ENCODE measurements at regions not wholly inside any gene's neighbourhood (a gene's known extent, or its start where the extent isn't known, plus 50 kb on each side); places are given as distances from the start of the nearest gene placed in this dataset.

GRCh38 chr13:61751039-61751438 lies 335.4 kb upstream of the PCDH20 start:
- no peaks in the 10 kb centered on the region for H3K4me1 ChIP-seq (ENCODE audit: low read depth)
- intact Hi-C loops (cut with DNase I, micrococcal nuclease) = no loop called here
- TF ChIP-seq, protein P1, sequence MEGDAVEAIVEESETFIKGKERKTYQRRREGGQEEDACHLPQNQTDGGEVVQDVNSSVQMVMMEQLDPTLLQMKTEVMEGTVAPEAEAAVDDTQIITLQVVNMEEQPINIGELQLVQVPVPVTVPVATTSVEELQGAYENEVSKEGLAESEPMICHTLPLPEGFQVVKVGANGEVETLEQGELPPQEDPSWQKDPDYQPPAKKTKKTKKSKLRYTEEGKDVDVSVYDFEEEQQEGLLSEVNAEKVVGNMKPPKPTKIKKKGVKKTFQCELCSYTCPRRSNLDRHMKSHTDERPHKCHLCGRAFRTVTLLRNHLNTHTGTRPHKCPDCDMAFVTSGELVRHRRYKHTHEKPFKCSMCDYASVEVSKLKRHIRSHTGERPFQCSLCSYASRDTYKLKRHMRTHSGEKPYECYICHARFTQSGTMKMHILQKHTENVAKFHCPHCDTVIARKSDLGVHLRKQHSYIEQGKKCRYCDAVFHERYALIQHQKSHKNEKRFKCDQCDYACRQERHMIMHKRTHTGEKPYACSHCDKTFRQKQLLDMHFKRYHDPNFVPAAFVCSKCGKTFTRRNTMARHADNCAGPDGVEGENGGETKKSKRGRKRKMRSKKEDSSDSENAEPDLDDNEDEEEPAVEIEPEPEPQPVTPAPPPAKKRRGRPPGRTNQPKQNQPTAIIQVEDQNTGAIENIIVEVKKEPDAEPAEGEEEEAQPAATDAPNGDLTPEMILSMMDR (IDR thresholded peaks at IDR 0.05) = no peak
- peaks cover 36% of the 10 kb centered on the region for H3K9me3 ChIP-seq
- DNase-seq (no peak), ATAC-seq (no peak)
- no peak overlapping the region for H3K4me3 ChIP-seq
- H3K36me3 ChIP-seq (ENCODE audit: low read depth) = no peaks in the 10 kb centered on the region

DNA sequence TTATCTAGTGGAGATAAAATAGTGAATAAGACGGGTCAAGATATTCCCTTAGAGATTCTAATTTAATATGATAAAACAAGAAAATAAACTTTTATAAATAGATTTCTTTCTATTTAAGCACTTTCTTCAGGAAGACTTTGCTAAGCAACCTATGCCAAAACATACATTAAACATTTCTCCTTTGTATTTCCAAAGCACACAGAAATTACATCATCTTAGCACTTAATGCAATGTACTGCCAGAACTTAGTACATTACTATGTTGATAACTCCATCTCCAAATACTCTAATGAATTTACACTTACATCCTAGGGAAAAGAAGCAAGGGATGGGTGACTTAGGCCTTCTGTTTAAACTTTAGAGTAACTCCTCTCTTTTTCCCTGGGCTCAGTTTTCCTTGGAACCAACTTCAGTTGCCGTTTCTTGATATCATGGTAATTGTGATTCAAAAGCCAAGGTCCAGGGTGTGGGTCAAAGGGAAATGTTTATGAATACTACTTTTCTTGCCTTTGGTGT lies 322.6 kb upstream of the PCDH20 start:
- intact Hi-C loops (cut with DNase I, micrococcal nuclease) = no loop called here
- Histone ChIP-seq H3K36me3 (ENCODE audit: low read depth) (no peaks in the 10 kb centered on the region), H3K9me3 (peaks cover 23% of the 10 kb centered on the region), H3K4me1 (ENCODE audit: low read depth) (no peaks in the 10 kb centered on the region), H3K4me3 (no peak overlapping the region)
- DNase-seq (no peak), ATAC-seq (no peak)
- TF ChIP-seq, protein P1 (IDR thresholded peaks at IDR 0.05) = no peak

DNA sequence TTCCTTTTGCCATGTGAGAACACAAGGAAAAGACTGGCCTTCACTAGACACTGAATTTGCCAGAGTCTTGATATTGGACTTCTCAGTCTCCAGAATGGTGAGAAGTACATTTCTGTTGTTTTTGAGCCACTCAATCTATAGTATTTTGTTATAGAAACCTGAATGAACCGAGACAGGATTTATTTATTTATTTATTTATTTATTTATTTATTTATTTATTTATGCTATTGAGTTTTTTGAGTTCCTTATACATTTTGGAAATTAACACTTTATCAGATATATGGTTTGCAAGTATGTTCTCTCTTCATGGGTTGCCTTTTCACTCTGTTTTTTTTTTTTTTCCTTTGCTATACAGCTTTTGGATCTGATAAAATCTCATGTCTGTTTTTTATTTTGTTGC lies 319.0 kb upstream of the PCDH20 start:
- Histone ChIP-seq H3K9me3 (peaks cover 31% of the 10 kb centered on the region), H3K4me3 (no peak overlapping the region), H3K4me1 (ENCODE audit: low read depth) (no peaks in the 10 kb centered on the region), H3K36me3 (ENCODE audit: low read depth) (no peaks in the 10 kb centered on the region)
- TF ChIP-seq, protein P1 (IDR thresholded peaks at IDR 0.05) = no peak
- intact Hi-C loops (cut with DNase I, micrococcal nuclease) = no loop called here
- ATAC-seq (no peak), DNase-seq (no peak)

DNA sequence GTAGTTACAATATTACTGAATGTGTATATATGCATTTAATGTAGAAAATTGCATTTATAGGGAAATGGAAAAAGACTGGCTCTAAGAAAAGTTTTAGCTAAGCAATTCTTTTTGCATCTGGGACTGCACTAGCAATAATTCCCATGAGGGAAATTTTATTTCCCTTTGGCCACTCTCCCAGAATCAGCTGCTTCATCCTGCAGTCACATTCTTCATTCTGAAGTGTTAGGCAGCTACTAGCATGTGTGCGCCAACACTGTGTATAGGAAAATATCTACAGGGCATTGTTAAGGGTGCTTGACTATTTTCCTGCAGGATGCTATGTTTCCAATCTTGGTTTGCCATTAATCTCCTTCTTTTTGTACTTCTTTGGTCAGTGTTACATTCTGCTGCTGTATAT lies 312.8 kb upstream of the PCDH20 start:
- ATAC-seq (no peak), DNase-seq (no peak)
- intact Hi-C loops (cut with DNase I, micrococcal nuclease) = no loop called here
- TF ChIP-seq, protein P1 (IDR thresholded peaks at IDR 0.05) = no peak
- Histone ChIP-seq H3K9me3 (peaks cover 23% of the 10 kb centered on the region), H3K36me3 (ENCODE audit: low read depth) (no peaks in the 10 kb centered on the region), H3K4me3 (no peak overlapping the region), H3K4me1 (ENCODE audit: low read depth) (no peaks in the 10 kb centered on the region)

DNA sequence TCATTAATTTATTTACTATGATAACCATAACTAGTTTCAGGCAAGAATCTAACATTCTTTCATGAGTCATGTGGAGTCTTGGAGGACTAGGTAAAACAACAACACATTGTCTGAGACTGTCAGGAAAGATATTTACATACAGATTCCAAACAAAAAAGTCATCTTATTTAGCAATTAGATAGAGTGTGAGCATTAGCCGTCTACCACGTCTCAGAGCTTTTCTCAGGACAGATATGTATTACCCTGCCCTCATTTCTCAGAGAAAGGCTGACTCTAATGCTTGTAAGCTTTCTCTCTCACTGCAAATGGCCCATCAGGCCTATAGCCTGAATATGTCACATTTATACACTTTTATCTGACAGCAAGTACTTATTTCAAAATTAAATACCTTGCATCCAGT lies 312.1 kb upstream of the PCDH20 start:
- intact Hi-C loops (cut with DNase I, micrococcal nuclease) = no loop called here
- ATAC-seq (no peak), DNase-seq (no peak)
- H3K9me3 ChIP-seq = peaks cover 18% of the 10 kb centered on the region
- no peaks in the 10 kb centered on the region for H3K4me1 ChIP-seq (ENCODE audit: low read depth)
- H3K4me3 ChIP-seq = no peak overlapping the region
- TF ChIP-seq, protein P1 (IDR thresholded peaks at IDR 0.05) = no peak
- no peaks in the 10 kb centered on the region for H3K36me3 ChIP-seq (ENCODE audit: low read depth)

DNA sequence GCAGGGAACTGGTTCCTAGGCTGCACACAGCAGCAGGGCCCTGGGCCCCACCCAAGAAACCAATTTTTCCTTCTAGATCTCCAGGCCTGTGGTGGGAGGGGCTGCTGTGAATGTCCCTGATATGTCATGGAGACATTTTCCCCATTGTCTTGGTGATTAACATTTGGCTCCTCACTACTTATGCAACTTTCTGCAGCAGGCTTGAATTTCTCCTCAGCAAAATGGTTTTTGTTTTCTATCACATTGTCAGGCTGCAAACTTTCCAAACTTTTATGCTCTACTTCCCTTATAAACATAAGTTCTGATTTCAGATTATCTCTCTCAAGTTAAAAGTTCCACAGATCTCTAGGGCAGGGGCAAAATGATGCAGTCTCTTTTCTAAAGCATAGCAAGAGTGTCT lies 310.2 kb upstream of the PCDH20 start:
- Histone ChIP-seq H3K36me3 (ENCODE audit: low read depth) (no peaks in the 10 kb centered on the region), H3K4me1 (ENCODE audit: low read depth) (no peaks in the 10 kb centered on the region), H3K4me3 (no peak overlapping the region), H3K9me3 (peaks cover 16% of the 10 kb centered on the region)
- DNase-seq (no peak), ATAC-seq (no peak)
- intact Hi-C loops (cut with DNase I, micrococcal nuclease) = no loop called here
- TF ChIP-seq, protein P1 (IDR thresholded peaks at IDR 0.05) = no peak

Data from mucosa of descending colon (tissue), 3 donors.